Right lobe of liver (tissue), 4 donors: ENCODE measurements at regions not wholly inside any gene's neighbourhood (a gene's known extent, or its start where the extent isn't known, plus 50 kb on each side); places are given as distances from the start of the nearest gene placed in this dataset.

ENCODE experiments used
- POLR2A ChIP-seq: fragments of 450-650 bp; IDR thresholded peaks from one replicate; pipeline ENCODE4 v1.6.1; 2017; ENCODE audit warnings: antibody characterized with exemption, mild to moderate bottlenecking
- TF ChIP-seq, protein P1 (sequence below), 4 donors: fragments of 200-600 bp in 3 of 4; fragments of 450-650 bp in 1 of 4; IDR thresholded peaks; one replicate each; pipeline versions ENCODE4 v1.5.1 to v1.8.0; 2016 to 2022; ENCODE audit warnings: antibody characterized with exemption in 4 of 4, mild to moderate bottlenecking in 2 of 4
- donor health status: DM: no; HTN: no; CAD: no.
- donor health status: DM: no; HTN: no; CAD: no.
- donor health status: DM: no; HTN: yes; CAD: no.

DNA sequence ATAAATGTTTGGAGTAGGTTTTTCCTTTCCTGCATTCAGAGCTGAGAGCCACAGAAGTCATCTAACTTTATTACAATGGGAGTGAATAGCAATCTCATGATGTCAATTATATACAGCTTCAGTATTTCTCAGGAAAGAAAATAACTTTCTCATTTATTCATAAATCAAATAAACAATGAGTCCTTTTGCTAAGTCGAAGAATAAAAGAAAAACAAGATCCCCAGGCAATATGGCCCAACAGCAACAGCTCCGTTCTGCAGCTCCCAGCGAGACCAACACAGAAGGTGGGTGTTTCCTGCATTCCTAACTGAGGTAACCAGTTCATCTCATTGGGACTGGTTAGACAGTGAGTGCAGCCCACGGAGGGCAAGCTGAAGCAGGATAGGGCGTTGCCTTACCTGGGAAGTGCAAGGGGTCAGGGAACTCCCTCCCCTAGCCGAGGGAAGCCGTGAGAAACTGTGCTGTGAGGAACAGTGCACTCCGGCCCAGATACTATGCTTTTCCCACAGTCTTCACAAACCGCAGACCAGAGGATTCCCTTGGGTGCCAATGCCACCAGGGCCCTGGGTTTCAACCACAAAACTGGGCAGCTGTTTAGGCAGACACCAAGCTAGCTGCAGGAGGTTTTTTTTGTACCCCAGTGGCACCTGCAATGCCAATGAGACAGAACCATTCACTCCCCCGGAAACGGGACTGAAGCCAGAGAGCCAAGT lies 128.2 kb downstream of the SLITRK1 start:
- TF ChIP-seq POLR2A = no peak
- TF ChIP-seq, protein P1, sequence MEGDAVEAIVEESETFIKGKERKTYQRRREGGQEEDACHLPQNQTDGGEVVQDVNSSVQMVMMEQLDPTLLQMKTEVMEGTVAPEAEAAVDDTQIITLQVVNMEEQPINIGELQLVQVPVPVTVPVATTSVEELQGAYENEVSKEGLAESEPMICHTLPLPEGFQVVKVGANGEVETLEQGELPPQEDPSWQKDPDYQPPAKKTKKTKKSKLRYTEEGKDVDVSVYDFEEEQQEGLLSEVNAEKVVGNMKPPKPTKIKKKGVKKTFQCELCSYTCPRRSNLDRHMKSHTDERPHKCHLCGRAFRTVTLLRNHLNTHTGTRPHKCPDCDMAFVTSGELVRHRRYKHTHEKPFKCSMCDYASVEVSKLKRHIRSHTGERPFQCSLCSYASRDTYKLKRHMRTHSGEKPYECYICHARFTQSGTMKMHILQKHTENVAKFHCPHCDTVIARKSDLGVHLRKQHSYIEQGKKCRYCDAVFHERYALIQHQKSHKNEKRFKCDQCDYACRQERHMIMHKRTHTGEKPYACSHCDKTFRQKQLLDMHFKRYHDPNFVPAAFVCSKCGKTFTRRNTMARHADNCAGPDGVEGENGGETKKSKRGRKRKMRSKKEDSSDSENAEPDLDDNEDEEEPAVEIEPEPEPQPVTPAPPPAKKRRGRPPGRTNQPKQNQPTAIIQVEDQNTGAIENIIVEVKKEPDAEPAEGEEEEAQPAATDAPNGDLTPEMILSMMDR (IDR thresholded peaks at IDR 0.05) = no peak
